GM12865 (cell line): ENCODE measurements at regions not wholly inside any gene's neighbourhood (a gene's known extent, or its start where the extent isn't known, plus 50 kb on each side); places are given as distances from the start of the nearest gene placed in this dataset.
"Not testable (repeated sequence)": the region's sequence is repeated elsewhere in the genome, so short reads cannot be mapped to it uniquely, and the experiment has no call there.

Source experiments
- DNase-seq: peaks from one replicate; pipeline ENCODE4 v3.0.0; 2010; ENCODE audit warnings: low read depth
- H3K4me3 ChIP-seq: 2 replicates; pipeline ENCODE4 v1.5.1; 2011; ENCODE audit warnings: mild to moderate bottlenecking, low read depth, low read length, control low read depth
- TF ChIP-seq, protein P1 (sequence below): IDR thresholded peaks from 2 replicates; pipeline ENCODE4 v1.5.1; 2011; ENCODE audit warnings: low read length, control low read depth, low read depth, inconsistent platforms; ENCODE audit not compliant: insufficient read depth; ENCODE audit errors: missing control alignments

DNA sequence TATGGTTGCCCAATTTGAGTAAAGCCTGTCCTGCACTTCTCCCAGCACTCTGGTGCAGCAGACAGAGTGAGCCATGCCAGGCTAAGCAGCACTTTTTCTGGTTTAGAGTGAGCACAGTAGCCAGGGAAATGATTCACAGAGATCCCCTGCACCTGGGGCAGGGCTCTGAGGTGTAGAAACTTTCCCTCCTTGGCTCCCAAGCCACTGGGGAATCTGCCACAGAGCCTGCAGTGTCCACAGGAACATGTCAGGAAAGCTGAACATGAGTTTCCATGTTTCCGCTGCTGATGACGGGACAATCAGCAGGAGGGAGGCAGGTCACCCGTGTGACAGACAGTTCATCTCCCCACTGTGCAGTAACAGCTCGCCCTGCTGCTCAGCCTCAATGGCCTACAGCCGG lies 429.9 kb upstream of the B3GAT1 start:
- no peak overlapping the region for H3K4me3 ChIP-seq
- no peak for DNase-seq
- TF ChIP-seq, protein P1, sequence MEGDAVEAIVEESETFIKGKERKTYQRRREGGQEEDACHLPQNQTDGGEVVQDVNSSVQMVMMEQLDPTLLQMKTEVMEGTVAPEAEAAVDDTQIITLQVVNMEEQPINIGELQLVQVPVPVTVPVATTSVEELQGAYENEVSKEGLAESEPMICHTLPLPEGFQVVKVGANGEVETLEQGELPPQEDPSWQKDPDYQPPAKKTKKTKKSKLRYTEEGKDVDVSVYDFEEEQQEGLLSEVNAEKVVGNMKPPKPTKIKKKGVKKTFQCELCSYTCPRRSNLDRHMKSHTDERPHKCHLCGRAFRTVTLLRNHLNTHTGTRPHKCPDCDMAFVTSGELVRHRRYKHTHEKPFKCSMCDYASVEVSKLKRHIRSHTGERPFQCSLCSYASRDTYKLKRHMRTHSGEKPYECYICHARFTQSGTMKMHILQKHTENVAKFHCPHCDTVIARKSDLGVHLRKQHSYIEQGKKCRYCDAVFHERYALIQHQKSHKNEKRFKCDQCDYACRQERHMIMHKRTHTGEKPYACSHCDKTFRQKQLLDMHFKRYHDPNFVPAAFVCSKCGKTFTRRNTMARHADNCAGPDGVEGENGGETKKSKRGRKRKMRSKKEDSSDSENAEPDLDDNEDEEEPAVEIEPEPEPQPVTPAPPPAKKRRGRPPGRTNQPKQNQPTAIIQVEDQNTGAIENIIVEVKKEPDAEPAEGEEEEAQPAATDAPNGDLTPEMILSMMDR = no peak

GRCh38 chr11:134841411-134841810 lies 429.4 kb upstream of the B3GAT1 start:
- DNase-seq = no peak
- H3K4me3 ChIP-seq = no peak overlapping the region
- TF ChIP-seq, protein P1 = no peak

DNA sequence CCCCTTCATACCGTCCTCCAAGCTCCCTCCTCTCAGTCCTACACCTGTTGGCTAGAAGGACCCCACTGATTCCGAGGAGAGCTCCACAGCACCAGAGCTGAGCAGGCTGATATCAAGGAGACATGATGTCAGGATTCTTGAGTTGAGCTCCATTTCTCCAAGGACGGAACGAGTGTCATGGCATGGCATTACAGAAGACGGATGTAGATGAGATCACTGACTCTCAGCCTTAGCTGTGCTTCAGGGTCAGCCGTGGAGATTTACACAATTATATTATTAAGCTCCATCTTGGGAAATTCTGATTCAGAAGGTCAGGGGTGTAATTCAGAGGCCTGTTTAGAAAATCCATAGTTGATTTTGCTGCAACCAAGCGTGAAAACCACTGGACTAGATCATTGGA lies 428.9 kb upstream of the B3GAT1 start:
- H3K4me3 ChIP-seq = no peak overlapping the region
- TF ChIP-seq, protein P1 = no peak
- DNase-seq = no peak

GRCh38 chr11:134840165-134840564 lies 428.1 kb upstream of the B3GAT1 start:
- not testable (repeated sequence) for H3K4me3 ChIP-seq, DNase-seq

GRCh38 chr11:134838708-134839107 lies 426.7 kb upstream of the B3GAT1 start:
- H3K4me3 ChIP-seq = no peak overlapping the region
- TF ChIP-seq, protein P1 = no peak
- DNase-seq = no peak

DNA sequence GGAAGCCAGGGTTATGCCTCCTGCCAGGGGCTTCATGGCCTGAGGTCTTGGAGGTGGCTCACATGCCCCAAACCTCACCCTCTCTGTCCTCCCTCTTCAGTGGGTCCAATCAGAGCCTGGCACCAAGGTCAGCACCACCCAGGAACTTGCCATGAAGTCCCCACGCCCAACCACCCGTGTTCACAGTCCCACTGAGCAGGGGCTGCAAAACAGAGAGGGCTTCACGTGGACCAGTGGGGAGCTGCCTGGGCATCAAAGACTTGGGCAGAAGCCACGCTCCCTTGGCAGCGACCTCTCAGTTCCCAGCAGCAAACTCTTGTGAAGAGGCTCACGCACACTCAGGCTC lies 425.8 kb upstream of the B3GAT1 start:
- DNase-seq = no peak
- H3K4me3 ChIP-seq = no peak overlapping the region
- TF ChIP-seq, protein P1 = no peak

- no peak for DNase-seq
- H3K4me3 ChIP-seq = no peak overlapping the region
- TF ChIP-seq, protein P1 = no peak
Measured at GRCh38 chr11:134837166-134837886, 425.3 kb upstream of the B3GAT1 start.
